Kidney (tissue), 13 donors: ENCODE measurements at regions not wholly inside any gene's neighbourhood (a gene's known extent, or its start where the extent isn't known, plus 50 kb on each side); places are given as distances from the start of the nearest gene placed in this dataset.

Source experiments
- DNase-seq, 5 donors: peaks; one replicate each; pipeline ENCODE4 v3.0.0-alpha.2; 2013 to 2020
- FAIRE-seq: peaks from 2 replicates; lab custom pipeline; 2012; peaks lifted over from hg19 to GRCh38; lab: Jason Lieb, UNC
- H3K27ac ChIP-seq, 2 donors: one replicate each; pipeline ENCODE4 v1.7.0; 2013; ENCODE audit warnings: low read depth in 2 of 2, low read length in 2 of 2, inconsistent platforms in 1 of 2
- H3K27me3 ChIP-seq: one replicate; pipeline ENCODE4 v1.7.1; 2013; ENCODE audit warnings: low read length, inconsistent platforms; ENCODE audit not compliant: control insufficient read depth, insufficient read depth
- H3K36me3 ChIP-seq, 3 donors: one replicate each; pipeline versions ENCODE4 v1.7.0 to v1.7.1; 2013; ENCODE audit warnings: low read length in 3 of 3, control low read depth in 1 of 3, inconsistent platforms in 1 of 3; ENCODE audit not compliant: insufficient read depth in 3 of 3, control insufficient read depth in 2 of 3
- H3K4me1 ChIP-seq, 3 donors: one replicate each; pipeline versions ENCODE4 v1.7.0 to v1.7.1; 2013; ENCODE audit warnings: low read length in 3 of 3, inconsistent platforms in 1 of 3, low read depth in 1 of 3; ENCODE audit not compliant: control insufficient read depth in 2 of 3, insufficient read depth in 2 of 3
- H3K4me3 ChIP-seq, 3 donors: one replicate each; pipeline versions ENCODE4 v1.7.0 to v1.8.1; 2013; ENCODE audit warnings: low read length in 3 of 3, control low read depth in 1 of 3, inconsistent platforms in 1 of 3
- H3K9ac ChIP-seq, 3 donors: one replicate each; pipeline versions ENCODE4 v1.7.0 to v1.7.1; 2013; ENCODE audit warnings: low read length in 3 of 3, control low read depth in 1 of 3, inconsistent platforms in 1 of 3
- H3K9me3 ChIP-seq, 3 donors: one replicate each; pipeline versions ENCODE4 v1.7.0 to v1.7.1; 2013; ENCODE audit warnings: low read length in 3 of 3, control low read depth in 1 of 3, inconsistent platforms in 1 of 3; ENCODE audit not compliant: control insufficient read depth in 2 of 3, insufficient read depth in 1 of 3
- CTCF ChIP-seq: IDR thresholded peaks from 3 replicates; pipeline ENCODE4 v1.5.1; 2012; ENCODE audit warnings: mild to moderate bottlenecking, moderate library complexity, borderline replicate concordance; ENCODE audit not compliant: insufficient read depth; ENCODE audit errors: extremely low read depth
- intact Hi-C: fragments of 100-400 bp; cut with DNase I; formaldehyde crosslinking; loops from one replicate; pipeline ENCODE4 v1.11.1; 2022
- donor health status: control.
- donor health status: control.
- donor health status: control.
- donor health status: control.
- donor health status: control.
- donor health status: DM: yes; HTN: yes; CAD: no.
- donor health status: Normal renal cell carcinoma (clear cell type).

DNA sequence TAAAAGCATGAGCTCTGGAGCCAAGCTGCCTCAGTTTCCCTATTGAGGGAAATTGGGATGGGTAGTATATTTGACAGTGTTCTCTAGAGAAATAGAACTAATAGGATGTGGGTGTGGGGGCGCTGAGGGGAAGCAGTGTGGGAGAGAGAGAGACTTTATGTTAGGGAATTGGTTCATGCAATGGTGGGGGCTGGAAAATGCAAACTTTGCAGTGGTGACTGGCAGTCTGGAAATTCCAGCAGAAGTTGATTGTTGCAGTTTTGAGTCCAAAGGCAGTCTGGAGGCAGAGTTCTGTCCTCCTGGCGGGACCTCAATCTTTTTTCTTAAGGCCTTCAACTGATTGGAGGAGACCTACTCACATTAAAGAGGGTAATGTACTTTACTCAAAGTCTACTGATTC is 59.4 kb upstream of the SYT13 start:
- no peak overlapping the region for H3K27ac ChIP-seq
- TF ChIP-seq CTCF, result no peak
- no peak overlapping the region for H3K9ac ChIP-seq
- no peaks in the 10 kb centered on the region for H3K27me3 ChIP-seq
- H3K9me3 ChIP-seq, result no peaks in the 10 kb centered on the region
- no peak for DNase-seq
- peaks cover 0 to under 1% (median 0%) of the 10 kb centered on the region in 3 donors for H3K4me1 ChIP-seq
- no peak for FAIRE-seq
- H3K36me3 ChIP-seq, result no peaks in the 10 kb centered on the region
- intact Hi-C loops, result no loop called here
- H3K4me3 ChIP-seq, result no peak overlapping the region

DNA sequence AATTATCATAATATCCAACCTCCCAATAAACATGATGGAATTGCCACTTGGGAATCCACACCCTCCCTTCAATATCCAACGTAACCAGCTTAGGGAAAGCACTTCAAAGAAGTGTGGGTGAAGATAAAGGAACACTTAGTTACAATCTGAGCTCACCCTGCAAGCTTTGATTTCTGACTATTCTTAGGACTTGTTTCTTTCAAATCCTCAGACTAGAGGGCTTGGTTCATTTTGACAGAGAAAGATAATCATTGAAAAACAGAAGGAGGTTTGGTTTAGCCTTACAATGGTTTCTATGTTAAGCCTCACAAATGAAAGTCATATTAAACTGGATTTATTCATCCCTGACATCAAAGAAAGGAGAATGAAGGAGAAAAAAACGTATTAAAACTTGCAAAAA is 57.9 kb upstream of the SYT13 start:
- TF ChIP-seq CTCF, result no peak
- H3K36me3 ChIP-seq, result no peaks in the 10 kb centered on the region
- H3K4me1 ChIP-seq, result peaks cover 0 to 4% (median 0%) of the 10 kb centered on the region in 3 donors
- no peaks in the 10 kb centered on the region for H3K9me3 ChIP-seq
- H3K4me3 ChIP-seq, result no peak overlapping the region
- H3K27me3 ChIP-seq, result no peaks in the 10 kb centered on the region
- DNase-seq, result no peak
- no peak overlapping the region for H3K27ac ChIP-seq
- no peak for FAIRE-seq
- intact Hi-C loops, result no loop called here
- H3K9ac ChIP-seq, result no peak overlapping the region

DNA sequence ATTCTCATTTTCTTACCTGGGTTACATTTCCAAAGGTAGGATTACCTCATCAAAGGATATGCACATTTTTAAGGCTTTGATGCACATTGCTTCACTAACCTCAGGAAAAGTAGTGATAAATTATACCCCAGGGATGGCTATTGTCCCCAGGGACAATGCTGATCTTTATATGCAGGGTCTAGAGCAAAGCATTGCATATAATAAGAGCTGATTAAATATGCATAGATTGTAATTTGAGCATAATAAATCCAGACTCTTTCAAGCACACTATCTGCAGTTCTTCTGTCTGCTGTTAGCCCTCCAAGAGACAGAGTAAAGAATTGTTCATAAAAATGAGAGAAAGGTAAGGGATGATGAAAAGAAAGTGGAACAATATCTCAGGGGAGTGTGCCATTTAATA is 57.3 kb upstream of the SYT13 start:
- intact Hi-C loops, result no loop called here
- FAIRE-seq, result no peak
- H3K27me3 ChIP-seq, result no peaks in the 10 kb centered on the region

More for the DNA sequence above, 57.3 kb upstream of the SYT13 start:
- H3K4me1 ChIP-seq, result peaks cover 0 to 4% (median 0%) of the 10 kb centered on the region in 3 donors
- H3K9ac ChIP-seq, result no peak overlapping the region
- no peaks in the 10 kb centered on the region for H3K36me3 ChIP-seq
- no peaks in the 10 kb centered on the region for H3K9me3 ChIP-seq
- no peak overlapping the region for H3K27ac ChIP-seq
- TF ChIP-seq CTCF, result no peak
- DNase-seq, result no peak
- no peak overlapping the region for H3K4me3 ChIP-seq
